ENCODE measurements at regions not wholly inside any gene's neighbourhood (a gene's known extent, or its start where the extent isn't known, plus 50 kb on each side); places are given as distances from the start of the nearest gene placed in this dataset.

- no peak for DNase-seq
Observed at GRCh38 chr14:26773906-26774593, 176.2 kb upstream of the NOVA1 start.

- DNase-seq = no peak
Observed at GRCh38 chr14:26775765-26776563, 178.1 kb upstream of the NOVA1 start.

- DNase-seq = no peak
Observed at GRCh38 chr14:26791117-26791806, 193.4 kb upstream of the NOVA1 start.

GRCh38 chr14:26794731-26795130 is 196.9 kb upstream of the NOVA1 start:
- DNase-seq = no peak

GRCh38 chr14:26808407-26808806 is 210.6 kb upstream of the NOVA1 start:
- no peak for DNase-seq

GRCh38 chr14:26810631-26811030 is 212.8 kb upstream of the NOVA1 start:
- no peak for DNase-seq

- DNase-seq = no peak
Observed at GRCh38 chr14:26811756-26812305, 214.0 kb upstream of the NOVA1 start.

GRCh38 chr14:26820138-26820537 is 222.3 kb upstream of the NOVA1 start:
- no peak for DNase-seq

- no peak for DNase-seq
Observed at GRCh38 chr14:26820572-26820971, 222.7 kb upstream of the NOVA1 start.

- DNase-seq = no peak
Observed at GRCh38 chr14:26828741-26829140, 230.9 kb upstream of the NOVA1 start.

- no peak for DNase-seq
Observed at GRCh38 chr14:26833621-26834176, 235.9 kb upstream of the NOVA1 start.

GRCh38 chr14:26835979-26836570 is 238.2 kb upstream of the NOVA1 start:
- no peak for DNase-seq

- DNase-seq = no peak
Observed at GRCh38 chr14:26839481-26839880, 241.6 kb upstream of the NOVA1 start.

- DNase-seq = no peak
Observed at GRCh38 chr14:26841326-26841725, 243.5 kb upstream of the NOVA1 start.

- no peak for DNase-seq
Observed at GRCh38 chr14:26841920-26842741, 244.3 kb upstream of the NOVA1 start.

GRCh38 chr14:26845151-26845818 is 247.5 kb upstream of the NOVA1 start:
- DNase-seq = no peak

GRCh38 chr14:26846388-26846787 is 248.6 kb upstream of the NOVA1 start:
- DNase-seq = no peak

GRCh38 chr14:26849514-26849913 is 251.7 kb upstream of the NOVA1 start:
- DNase-seq = no peak

GRCh38 chr14:26851793-26852192 is 254.0 kb upstream of the NOVA1 start:
- DNase-seq = no peak

GRCh38 chr14:26855077-26855753 is 257.4 kb upstream of the NOVA1 start:
- no peak for DNase-seq

Data from KG1 (cell line).